GM03348 (cell line): ENCODE measurements at regions not wholly inside any gene's neighbourhood (a gene's known extent, or its start where the extent isn't known, plus 50 kb on each side); places are given as distances from the start of the nearest gene placed in this dataset.
"Not testable (repeated sequence)": the region's sequence is repeated elsewhere in the genome, so short reads cannot be mapped to it uniquely, and the experiment has no call there.

Experiments
- DNase-seq: peaks from one replicate; pipeline ENCODE4 v3.0.0; 2012; ENCODE audit warnings: low spot score

DNA sequence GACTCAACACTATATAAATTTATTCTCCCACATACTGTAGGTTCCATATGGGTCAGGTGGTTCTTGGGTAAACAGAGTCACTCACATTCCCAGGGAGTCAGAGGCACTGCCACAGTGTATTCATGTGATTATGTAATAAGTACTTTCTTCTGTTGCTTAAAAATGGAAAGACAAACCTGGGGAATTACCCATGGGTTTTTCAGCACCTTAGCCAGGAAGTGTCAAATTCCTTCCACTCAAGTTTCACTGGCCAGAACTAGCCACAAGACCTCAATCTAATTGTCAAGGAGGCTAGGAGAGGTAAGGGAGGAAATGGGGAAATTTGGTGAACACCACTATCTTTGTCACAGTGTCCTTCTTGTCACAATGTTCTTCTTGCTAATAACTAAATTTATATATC is 333.2 kb upstream of the MDGA2 start:
- DNase-seq = no peak

DNA sequence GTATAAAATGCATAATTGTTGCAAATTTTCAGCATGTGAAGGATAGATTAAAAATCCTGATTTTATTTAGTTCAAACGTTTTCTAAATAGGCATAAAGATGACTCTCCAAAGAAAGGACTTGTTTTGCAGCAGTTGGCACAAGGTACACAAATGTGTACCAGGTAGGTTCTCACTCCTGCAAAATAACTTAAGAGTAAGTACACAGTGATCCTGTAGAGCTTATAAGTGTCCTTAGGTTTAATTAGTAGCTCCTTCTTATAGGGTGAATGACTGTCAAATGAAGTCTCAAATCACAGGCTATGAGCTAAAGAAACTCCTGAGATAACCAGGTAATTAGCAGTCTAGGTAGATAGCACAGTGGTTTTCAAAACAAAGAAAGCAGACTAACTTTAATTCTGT is 330.6 kb upstream of the MDGA2 start:
- DNase-seq = no peak

DNA sequence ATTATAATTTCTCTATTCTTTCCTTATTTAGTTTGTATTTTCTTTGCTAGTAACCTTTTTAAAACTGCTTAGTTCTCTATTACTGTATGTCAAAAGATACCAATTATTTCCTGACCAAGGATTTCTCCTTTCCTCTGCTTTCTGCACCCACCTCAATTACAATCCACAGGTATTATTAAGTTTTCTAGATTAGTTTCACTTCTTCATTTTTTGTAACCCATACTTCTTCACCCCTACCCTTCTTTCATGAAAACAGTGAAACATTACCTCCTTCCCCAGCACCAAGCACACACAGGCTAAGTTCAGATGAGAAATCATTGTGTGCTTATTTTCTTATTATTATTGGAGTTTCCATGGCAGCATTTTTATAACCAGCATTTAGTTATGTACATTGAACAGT is 318.5 kb upstream of the MDGA2 start:
- DNase-seq = no peak

DNA sequence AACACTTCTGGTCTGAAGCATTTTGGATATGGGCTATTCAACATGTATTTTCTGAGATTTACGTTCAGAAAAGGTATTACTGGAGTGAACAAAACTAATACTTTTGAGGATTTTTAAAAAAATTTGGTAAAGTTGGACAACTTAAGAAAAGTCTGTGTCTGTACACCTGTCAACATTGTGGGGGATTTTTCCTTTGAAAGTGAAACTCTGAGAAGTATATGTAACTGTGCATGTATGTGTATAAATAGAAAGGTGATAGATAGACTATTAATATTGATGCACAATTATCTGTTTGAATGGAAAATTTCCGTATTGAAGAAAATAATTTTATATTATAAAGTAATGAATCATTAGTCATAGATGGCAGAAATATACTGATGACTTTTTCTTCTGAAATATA is 312.8 kb upstream of the MDGA2 start:
- DNase-seq = no peak

DNA sequence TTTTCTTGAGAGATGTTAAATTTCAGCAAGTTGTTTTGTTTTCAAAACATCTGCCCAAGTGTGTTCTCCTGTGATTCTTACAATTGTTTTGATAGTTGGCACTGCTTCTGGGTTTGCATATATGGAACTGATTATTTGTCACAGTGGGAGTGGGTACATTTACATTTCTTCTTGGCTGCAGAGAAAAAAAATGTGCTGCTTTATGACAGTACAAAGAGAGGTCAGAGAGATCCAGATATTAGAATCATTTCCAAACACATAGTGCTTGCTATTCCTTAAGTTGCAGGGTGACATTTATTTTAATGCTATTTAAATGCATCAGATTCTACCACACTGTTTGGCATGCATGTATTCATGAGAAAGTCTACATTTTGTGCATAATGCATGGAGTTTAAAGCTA is 303.5 kb upstream of the MDGA2 start:
- no peak for DNase-seq

DNA sequence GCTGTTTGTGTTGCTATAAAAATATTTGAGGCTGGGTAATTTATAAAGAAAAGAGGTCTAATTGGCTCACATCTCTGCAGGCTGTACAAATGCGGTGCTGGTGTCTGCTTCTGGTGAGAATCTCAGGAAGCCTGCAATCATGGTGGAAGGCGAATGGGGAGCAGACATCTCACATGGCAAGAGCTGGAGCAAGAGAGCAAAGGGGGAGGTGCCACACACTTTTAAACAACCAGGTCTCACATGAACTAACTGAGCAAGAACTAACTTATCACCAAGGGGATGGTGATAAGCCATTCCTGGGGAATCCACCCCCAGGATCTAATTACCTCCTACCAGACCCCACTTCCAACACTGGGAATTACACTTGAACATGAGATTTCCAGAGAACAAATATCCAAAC is 300.7 kb upstream of the MDGA2 start:
- no peak for DNase-seq

DNA sequence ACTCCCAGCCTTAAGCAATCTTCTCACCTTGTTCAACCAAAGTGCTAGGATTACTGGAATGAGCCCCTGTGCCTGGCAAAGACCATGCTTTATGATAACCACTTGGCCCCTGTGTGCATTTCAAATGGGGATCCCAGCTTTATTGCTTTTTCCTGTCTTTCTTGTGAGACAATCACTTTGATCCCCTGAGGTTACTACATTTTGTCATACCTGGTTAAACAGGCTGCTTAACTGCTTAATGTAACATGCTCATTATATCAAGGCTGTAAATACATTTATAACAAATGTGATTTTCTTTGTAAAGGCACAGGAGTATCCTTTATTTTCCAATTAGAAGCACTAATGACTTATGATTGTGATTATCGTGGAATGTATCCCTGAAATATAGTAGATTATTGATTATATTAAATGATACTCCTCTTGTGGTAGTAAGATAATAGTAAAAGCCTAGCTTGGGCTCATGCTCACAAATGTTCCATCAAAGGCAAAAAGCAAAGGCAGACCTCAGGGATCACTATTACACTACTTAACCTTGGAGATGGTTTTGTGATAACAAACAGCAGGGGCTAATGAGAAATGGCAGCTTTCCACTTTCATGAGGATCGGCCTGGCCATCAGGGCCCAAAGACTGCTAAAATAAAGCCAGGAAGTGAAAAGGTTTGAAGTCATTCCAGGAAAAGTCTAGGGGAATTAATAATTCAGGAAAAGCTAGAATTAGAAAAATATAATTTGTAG is 290.8 kb upstream of the MDGA2 start:
- DNase-seq = no peak

DNA sequence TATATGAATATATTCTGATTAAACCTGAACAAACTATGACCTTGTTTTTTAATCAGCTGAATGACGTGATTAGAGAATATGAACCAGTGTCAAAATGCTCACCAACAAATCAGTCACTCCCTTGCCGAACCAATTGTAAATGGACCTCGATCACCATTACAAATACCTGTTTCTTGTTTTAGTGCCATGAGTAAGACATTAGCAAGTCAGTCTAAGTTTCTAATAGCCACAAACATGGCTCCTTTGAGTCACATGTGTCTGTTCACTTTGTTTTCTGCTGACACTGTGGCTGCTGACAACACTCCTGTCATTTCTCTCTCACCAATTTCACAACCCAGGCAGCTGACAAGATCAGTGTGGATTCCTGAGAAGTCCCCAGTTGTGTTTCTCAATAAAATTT is 286.2 kb upstream of the MDGA2 start:
- DNase-seq = no peak

DNA sequence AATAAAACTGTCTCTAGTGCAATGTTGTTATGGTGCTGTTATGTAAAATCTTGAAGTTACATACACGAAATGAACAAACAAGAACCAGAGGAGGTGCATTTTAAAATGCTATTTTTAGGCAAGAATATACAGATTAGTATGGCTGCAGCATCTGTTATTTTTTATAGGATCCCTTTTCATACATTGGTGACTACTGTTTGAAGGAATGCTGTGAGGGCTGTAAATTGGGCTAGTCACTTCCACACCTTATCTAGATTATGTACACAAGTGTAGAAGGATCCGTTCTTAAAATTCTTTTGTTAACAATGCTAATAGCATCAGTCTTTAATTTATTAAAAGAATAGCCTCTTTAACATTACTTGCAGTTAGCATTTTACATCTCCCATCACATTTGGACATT is 284.3 kb upstream of the MDGA2 start:
- no peak for DNase-seq

DNA sequence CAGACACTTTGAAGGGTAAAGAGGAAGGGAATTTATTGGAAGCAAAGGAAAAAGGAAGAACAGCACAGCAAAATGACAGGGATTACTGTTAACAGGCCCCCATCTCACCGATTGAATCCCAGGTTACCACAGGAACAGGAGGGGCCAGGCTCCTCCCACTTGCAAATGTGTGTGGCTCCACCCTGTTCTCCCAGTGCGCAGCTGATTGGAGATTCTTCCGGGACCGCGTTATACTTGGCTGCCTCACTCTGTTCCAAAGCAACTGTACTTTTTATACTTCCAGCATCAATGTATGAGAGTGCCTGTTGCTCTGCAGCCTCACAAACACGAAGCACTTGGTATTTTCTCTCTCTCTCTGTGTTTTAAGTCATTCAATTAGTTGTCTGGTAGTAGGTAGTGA is 273.6 kb upstream of the MDGA2 start:
- no peak for DNase-seq

DNA sequence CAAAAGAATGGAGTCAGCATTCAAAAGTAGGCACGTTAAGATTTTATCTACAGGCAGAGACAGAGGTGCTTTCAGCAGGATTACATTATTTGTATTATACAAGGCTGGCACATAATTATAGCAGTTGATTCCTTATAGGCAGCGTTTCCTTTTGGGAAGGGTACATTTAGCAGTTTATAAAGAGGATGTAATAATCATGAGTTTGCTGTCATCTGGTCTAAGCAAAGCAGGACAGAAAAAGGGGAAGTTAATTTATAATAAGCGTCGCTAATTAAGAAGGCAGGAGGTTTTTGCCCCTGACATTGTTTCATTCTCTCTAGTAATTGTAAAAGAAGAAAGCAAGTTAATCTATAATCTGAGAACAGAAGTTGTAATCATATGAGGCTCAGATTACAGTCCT is 259.9 kb upstream of the MDGA2 start:
- no peak for DNase-seq

DNA sequence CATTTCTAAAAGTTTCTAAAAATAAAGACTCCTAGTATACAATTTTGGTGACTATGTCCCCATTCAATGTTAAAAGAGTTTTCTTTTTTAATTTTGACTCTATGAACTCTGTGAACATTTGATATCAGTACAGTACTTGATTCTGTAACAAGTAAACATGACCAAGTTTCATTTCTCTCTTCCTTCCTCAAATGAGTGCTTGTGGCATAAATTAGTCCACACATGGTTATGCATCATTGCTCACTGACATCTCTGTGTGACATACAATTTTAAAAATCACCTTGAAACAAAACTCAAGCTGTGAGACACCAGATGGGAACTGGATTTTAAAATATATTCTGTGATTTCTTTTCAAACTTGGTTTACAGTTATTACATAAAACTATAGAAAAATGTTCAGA is 253.9 kb upstream of the MDGA2 start:
- DNase-seq = no peak

DNA sequence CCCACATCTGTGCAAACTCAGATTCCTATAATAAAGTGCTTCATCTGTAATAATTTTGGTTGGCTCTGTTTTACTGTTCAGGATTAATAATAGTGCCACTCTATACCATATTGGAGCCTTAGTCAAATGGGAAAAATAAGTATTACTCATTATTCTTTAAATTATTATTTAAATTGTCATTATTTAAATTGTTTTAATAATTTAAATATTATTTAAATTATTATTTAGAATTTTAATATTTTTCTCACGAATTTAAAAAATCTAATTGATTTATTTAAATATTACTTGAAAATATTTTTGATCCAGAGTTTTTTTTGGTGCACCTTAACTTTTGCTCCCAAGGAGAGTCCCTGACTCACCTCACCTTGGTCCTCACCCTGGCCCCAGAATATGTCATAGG is 245.7 kb upstream of the MDGA2 start:
- DNase-seq = no peak

DNA sequence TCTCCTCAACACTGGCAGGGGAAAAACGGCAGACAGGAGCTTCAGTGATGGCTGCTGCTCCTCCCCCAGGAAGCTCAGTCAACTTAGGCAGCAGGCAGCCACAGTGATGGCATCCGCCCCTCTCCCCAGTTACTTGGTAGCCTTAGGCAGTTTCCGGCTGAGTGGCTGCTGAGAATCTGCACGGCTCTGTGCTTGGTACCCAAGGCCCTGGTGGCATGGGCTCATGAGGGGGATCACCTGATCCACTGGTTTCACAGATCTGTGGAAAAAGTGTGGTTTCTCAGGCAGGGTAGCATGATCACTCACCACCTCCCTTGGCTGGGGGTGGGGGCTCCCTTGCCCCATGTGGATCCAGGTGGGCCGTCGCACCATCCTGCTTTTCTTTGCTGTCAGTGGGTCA is 244.6 kb upstream of the MDGA2 start:
- DNase-seq = no peak

DNA sequence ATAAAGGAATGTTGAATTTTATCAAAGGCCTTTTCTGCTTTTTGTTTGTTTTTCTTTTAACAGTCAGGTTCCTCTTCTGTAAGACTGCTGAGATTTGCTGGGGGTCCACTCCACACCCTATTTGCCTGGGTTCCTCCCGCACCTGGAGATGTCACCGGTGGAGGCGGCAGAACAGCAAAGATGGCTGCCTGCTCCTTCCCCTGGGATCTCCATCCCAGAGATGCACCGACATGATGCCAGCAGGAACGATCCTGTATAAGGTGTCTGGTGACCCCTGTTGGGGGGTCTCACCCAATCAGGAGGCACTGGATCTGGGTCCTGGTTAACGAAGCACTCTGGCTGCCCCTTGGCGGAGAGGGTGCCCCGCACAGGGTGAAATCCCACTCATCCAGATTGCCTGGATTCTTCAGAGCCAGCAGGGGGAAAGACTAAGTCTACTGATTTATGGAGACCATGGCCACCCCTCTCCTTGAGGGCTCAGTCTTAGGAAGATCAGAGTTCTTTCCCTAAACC is 244.0 kb upstream of the MDGA2 start:
- DNase-seq = no peak

DNA sequence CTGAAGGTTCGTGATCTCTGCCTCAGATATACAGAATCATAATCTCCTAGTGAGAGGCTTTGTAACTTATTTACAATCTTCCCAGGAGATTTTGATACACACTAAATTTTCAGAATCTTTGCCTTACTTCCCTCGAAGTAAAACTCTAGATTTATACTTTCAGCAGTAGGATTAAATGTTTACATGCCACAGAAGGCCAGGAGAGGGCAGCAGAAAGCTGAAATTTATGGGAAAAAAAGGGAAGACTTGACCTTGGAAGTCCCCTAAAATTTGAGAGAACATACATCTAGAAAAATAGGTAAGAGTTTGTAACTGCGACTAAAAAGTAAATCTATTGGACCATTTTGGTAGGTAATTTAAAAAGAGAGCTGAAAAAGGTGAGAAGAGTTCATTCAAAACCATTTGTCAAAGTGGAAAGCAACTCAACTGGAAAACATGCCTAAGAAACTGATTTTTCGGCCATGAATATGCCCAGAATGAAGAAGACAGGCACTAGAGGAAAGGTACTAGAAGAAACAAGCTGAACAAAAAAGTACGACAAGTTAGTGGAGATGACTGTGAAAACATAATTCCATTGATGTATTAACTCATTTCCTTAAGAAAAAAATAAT is 242.0 kb upstream of the MDGA2 start:
- DNase-seq = peak; percentile 7

DNA sequence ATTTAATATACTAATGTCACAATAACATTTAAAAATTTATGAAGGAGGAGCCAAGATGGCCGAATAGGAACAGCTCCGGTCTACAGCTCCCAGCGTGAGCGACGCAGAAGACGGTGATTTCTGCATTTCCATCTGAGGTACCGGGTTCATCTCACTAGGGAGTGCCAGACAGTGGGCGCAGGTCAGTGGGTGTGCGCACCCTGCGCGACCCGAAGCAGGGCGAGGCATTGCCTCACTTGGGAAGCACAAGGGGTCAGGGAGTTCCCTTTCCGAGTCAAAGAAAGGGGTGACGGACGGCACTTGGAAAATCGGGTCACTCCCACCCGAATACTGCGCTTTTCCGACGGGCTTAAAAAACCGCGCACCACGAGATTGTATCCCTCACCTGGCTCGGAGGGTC is 225.7 kb upstream of the MDGA2 start:
- not testable (repeated sequence) for DNase-seq

DNA sequence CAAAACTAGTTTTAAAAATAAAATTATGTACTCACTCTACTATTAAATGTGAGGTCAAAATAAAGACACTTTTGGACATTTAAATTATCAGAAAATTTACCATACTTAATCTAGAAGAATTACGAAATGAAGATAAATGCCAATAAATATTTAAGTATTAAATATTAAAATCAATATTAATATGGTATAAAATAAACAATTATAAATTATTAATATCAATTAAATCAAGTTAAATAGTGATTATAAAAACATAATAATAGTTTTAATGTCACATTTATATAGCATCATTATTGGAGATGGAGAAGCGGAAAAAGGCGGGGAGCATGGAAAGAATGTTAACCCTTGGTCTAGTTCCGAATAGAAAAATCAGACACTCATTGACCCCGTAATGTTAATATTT is 224.3 kb upstream of the MDGA2 start:
- DNase-seq = no peak

DNA sequence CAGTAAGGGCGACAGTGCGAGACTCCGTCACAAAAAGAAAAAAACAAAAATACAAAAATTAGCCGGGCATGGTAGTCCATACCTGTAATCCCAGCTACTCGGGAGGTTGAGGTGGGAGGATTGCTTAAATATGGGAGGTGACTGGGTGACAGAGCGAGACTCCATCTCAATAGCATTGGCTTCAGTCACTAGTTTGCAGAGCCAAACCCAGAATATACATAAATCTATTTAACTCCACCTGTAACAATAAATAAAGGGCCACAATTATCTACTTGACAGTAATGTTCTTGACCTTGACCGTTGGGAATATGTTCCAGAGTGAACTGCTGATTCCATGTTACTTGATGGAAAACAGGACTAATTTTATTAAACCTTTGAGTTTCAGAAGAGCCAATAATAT is 198.9 kb upstream of the MDGA2 start:
- DNase-seq = no peak

DNA sequence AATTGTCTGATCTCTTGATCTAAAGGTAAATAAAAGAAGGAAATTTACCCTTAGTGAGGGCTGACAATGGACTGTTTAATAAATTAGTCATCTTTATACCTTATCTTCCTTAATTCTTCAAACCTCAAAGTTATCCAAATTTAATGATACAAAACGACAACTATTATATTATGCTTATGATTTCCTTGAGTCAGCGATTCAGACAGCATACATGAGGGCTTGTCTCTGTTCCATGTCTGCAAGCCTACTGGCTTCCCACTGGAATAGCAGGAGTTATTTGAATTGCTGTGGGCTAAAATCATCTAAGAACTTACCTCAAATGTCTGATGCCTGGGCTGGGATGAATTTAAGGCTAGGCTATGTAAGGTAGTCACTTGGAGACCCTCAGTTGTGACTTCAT is 197.2 kb upstream of the MDGA2 start:
- DNase-seq = no peak

DNA sequence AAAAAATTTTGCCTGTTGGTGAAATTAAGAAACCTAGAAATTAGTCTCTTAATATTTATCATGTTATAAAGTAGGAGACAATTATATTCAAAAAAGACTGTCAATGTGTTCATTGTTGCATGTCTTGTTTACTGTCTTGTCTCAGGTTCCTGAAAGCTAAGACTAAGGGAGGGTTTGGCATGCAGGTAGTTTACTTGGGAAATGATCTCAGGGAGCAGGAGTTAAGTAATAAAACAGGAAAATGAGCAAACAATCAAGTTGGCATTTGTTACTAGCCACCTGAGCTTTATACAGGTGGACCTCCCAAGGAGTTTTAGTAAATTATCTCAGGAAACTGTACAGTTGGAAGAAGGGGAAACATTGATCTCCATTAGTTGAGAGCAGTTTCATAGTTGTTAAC is 188.0 kb upstream of the MDGA2 start:
- DNase-seq = no peak

DNA sequence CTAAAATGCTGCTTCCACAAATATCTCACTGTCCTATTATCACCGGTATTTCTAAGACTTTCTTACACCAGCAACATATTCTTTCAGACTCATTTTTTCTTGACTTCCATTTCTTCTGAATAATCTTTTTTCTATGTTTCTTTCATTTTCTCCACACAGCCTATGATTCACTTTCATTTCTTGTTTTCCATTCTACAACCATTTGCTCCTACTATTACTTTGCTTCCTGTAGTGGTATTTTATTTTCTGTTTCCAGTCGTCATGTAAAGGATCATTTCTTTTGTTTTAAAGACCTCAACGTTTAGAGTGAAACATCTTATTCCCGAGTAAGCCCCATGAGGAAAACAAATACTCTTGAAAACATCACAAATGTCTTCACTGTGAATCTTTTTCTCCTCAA is 182.2 kb upstream of the MDGA2 start:
- no peak for DNase-seq

DNA sequence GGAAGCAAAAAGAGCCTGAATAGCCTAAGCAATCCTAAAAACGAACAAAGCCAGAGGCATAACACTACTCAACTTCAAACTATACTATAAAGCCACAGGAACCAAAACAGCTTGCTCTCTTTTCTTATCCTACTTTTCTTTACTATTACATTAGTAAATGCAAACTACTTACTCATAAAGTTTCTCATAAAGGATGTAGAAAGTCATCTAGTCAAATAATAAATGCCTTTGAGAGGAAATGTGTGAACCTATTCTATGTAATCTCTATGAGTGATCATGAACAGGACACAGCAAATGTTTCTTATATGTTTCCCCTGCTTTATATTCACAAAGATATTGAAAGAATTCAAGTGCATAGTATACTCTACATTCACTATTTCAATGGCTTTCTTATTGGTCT is 176.9 kb upstream of the MDGA2 start:
- no peak for DNase-seq

DNA sequence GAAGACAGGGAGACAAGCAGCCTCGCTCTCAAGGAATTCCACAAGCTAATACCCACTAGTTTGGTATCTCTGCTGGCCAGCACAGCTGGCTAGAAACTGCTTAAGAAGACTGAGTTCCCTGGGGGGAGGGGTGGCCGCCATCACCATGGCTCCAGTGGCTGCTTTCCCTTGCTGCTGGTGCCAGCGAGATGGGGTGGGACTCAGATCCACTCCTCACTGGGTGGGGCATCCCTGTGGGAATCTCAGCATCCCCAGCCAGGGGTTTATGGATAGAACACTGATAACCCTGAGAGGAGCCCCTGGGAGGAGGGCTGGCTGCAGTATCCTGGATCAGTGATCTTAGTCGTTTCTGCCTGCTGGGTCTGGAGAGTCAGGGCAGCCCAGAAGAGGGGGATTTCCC is 170.6 kb upstream of the MDGA2 start:
- no peak for DNase-seq
